GM21737 (cell line): ENCODE measurements at regions not wholly inside any gene's neighbourhood (a gene's known extent, or its start where the extent isn't known, plus 50 kb on each side); places are given as distances from the start of the nearest gene placed in this dataset.

Source experiments
- ATAC-seq: cut with Tn5 transposase; IDR thresholded peaks from one replicate; pipeline ENCODE4 v1.9.1; 2021; ENCODE audit warnings: mild to moderate bottlenecking, moderate library complexity; ENCODE audit not compliant: unreplicated experiment

DNA sequence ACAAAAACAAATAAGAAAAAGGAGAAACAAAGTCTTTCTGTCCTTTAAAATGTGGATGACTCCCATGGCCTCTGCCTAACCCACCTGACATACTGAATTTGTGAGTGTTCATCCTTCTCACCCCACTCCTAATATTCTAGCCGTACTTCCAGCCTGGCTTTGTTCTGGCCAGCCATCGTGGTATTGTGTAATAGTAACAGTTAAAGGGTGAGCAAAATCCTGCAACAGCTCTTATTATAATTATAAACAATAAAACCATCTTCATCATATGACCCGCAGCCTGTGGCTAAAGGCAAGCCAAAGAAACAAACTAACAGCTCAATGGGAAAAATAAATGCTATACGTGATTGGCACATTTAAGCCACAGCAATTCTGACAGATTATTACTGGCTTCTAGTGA lies 721.6 kb upstream of the TENM4 start:
- no peak for ATAC-seq

GRCh38 chr11:80157447-80157846 lies 716.6 kb upstream of the TENM4 start:
- ATAC-seq: no peak

- no peak for ATAC-seq
Measured at GRCh38 chr11:80156062-80156461, 715.2 kb upstream of the TENM4 start.

DNA sequence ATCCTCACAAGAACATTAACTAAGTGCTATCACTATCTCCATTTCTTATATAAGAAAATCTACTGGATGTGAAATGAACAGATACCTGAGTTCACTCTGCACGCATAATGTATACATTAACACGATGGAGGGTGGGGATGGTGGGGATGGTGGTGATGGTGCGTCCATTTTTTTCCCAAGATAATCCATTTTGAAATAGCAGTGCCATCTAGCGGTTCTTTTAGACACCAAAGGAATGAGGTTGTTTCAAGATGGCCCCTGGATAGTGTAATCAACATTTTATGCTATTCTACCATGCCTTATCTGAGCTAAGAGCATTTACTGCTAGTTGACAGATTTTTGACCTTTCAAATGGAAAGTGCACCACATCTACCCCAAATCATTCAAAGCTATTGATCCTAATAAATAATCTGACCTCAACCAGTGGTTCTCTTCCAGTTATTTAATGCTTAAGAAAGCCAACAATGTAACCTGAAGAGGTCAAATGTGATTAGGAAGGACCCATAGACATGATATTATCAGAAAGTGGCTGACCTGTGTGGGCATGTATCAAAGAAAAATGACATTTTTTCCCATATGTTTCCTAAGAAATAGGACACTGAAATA lies 714.7 kb upstream of the TENM4 start:
- no peak for ATAC-seq

- no peak for ATAC-seq
Measured at GRCh38 chr11:80146232-80146631, 705.4 kb upstream of the TENM4 start.

DNA sequence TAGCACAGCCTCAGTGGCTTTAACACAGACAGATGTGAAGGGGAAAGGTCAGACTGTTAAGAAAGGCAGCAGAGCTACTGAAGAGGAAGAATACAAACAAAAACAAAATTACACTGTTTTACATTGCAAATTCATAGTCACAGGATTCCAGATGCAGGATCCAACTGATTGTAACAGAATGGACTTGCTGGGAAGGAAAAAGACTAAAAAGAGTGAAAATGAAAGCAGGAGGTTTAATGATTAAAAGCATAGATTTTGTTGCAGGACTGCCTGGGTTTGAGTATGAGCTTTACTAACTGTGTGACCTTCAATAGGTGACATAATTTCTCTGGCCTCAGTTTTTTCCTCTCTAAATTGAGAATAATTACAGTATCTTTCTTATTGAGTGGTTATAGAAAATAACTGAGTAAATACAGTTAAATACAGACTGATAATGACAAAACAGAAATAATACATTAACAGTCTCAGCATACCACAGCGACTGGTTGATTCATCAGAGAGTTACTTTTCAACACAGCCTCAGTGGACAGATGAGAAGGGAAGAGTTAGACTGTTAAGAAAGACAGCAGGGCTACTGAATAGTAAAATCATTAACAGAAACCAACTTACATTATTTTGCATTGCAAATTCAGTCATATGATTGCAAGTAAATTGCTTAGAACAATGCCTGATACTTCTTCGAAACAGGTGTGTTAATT lies 704.2 kb upstream of the TENM4 start:
- ATAC-seq: no peak

DNA sequence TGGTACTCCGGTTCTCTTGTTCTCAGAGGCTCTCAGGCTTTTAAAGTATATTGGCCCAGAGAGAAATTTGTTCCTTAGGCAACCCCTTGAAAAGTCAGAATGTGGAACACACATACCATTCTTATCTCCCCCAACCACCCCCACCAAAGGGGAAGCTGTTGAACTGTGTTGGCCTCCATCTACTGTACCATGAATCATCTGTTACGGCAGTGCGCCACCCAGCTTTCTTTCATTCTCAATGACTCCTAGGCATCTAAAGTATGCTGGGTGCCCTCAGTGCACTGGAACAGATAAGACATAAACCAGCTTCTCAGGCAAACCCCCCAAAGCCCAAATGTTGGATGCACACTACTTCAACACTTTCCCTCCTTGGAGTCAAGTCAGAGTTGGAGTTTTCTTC lies 696.2 kb upstream of the TENM4 start:
- ATAC-seq: no peak

- no peak for ATAC-seq
Measured at GRCh38 chr11:80129396-80129795, 688.6 kb upstream of the TENM4 start.

DNA sequence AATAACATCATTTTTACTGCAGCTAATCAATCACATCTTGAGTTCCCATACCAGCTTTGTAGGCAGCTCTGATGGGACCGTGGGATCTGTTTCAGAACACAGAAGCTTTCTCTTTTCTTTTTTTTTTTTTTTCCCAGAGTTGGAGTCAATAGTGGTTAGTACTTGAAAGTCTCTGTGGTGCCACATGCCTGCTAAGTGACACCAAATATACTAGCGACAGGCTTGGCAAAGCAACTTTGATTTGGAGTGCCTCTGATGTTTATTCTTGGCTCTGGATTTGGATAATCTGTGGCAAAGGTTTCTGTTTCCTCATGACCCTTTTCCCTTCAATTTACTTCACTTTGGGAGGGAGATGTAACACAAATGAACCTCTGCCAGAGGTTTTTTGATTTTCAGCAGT lies 681.4 kb upstream of the TENM4 start:
- ATAC-seq: no peak

DNA sequence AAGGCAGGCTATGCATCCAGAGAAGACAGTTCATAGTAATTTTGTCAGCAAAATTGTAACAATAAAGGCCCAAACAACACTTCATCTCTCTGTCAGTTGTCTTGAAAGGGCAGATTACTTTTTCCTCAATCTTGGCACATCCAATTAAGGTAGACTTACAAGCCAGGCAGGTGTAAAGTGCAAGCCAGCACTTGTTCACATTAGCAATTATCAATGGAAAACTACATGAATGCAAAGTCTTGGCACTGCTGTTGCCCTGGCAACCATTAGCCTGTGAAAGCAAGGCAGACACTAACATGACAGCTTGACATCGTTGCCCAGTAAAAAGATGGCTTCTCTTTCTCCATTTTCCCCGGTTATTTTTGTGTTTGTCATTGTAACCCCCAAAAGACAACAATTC lies 677.2 kb upstream of the TENM4 start:
- ATAC-seq: no peak

DNA sequence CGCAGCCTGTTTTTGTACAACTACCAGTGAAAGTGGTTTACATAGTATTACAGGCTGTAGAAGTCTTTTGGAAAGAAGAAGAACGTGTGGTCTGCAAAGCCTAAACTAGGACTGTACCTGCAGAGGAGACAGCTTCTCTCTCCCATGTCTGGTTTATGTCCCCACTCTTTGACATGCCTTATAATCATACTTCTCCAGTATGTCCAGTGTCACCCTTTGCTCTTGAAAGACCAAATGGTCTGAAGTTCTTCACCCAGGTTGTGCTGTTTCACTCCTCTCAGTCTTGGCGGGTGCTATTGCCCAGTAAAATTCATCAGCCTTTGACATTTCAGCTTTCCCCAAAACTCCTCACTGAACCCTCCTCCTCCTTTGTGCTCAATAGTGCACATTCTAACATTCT lies 676.0 kb upstream of the TENM4 start:
- ATAC-seq: no peak

- no peak for ATAC-seq
Measured at GRCh38 chr11:80109652-80110051, 668.8 kb upstream of the TENM4 start.

DNA sequence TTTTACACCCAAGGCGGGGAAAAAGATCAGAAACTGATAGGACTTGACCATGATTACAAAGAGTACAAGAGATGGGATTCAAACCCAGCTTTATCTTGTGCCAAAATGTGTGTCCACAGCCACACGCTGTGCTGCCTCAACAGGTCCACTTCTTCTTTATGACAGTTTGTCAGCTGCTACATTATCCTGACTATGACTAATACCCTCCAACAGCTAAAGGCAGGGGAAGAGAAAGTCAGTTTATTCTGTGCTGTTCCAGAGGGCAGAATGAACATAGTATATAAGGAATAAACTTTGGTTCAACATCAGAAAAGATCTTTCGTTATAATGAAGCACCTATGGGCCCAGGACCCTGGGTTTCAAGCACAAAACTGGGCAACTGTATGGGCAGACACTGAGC lies 668.2 kb upstream of the TENM4 start:
- ATAC-seq: no peak

- ATAC-seq: no peak
Measured at GRCh38 chr11:80107415-80107814, 666.6 kb upstream of the TENM4 start.

GRCh38 chr11:80104191-80104590 lies 663.4 kb upstream of the TENM4 start:
- no peak for ATAC-seq

DNA sequence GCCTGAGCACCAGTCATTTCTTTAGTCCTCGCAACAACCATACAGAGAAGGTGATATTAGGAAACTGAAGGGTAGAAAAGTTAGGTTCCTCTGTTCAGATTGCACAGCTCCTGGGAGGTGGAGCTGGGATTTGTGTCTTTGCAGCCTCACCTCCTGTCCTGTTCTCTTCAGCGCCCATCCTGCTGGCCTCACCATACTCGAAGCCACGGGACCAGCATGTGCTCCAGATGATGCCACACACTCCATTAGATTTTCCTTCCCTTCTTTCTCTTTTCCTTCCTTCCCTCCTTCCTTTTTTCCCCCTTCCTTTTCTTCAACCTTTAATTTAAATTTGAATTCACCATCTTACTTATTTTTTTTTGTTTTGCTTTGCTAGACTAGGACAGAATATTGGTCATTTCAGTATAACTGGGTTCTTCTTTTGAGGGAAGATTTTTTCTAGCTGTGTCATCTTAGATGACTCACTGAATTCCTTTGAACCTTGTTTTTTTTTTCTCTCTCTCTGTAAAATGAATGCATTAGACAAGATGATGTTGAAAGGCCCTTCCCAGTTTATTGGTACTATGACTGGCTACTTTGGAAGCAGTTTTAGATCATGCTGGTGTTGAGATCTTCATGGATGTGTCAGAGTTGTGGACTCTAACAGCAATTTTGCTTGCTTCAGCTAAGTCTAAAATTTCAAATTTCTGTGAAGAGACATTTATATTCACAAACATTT lies 662.5 kb upstream of the TENM4 start:
- no peak for ATAC-seq

DNA sequence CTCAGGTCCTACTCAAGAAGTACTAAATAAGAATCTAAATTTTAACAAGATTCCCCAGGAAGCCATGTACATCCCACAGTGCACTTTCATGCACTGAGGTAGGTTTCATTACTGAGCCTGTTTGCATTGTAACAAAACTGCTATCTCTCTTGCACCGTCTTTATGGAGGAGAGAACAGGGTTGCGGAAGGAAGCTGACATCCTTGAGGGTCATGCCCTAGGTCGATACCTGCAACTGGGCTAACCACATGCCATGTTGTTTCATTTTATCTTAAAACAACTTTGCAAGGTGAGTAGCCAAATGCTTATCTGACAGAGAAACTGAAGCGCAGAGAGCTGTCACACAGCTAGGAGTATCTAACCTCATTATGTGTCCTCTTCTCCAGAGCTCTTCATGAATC lies 656.3 kb upstream of the TENM4 start:
- ATAC-seq: no peak

DNA sequence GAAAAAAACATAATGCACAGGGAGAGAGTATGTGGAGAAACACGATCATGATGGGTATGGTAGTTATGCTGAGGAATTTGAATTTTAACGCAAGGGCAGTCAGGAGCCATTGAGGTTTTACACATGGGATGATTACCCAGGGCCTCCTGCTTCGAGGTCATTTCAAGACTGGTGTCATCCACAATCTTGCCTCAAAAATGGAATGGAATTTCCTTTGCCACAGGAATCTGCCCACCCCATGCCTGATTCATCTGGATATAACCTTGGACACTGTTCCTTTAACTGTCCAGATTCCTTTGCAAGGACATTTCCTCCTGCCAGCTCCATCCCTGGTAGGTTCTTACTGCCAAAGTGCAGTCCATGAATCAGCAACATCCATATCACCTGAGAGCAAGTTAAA lies 655.9 kb upstream of the TENM4 start:
- no peak for ATAC-seq

DNA sequence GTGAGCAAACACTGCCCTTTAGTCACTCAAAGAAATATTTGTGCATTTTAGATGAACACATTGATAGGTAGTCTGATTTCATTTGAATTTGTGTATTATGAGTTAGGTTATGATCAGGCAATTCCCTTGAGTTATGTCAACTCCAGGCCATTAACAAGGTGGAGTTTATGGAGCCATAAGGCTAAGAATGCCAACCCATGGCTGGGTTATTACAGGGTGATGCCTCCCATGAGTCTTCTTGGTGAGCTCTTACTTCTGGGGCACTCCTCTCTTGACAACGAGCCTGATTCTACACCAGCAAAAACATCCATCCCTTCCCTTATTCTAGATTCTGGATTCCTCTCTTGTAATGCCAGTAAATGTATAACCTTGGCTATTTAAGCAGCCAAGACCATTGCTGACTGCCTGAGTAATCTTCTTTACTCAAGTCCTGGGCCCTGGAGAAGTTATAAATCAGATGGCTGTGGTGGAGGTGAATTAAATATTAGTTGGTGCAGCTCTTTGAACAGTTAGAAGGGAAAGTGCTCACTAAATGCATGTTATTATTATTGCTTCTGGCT lies 645.7 kb upstream of the TENM4 start:
- ATAC-seq: no peak

- no peak for ATAC-seq
Measured at GRCh38 chr11:80085563-80085962, 644.7 kb upstream of the TENM4 start.

- no peak for ATAC-seq
Measured at GRCh38 chr11:80084608-80085007, 643.8 kb upstream of the TENM4 start.

DNA sequence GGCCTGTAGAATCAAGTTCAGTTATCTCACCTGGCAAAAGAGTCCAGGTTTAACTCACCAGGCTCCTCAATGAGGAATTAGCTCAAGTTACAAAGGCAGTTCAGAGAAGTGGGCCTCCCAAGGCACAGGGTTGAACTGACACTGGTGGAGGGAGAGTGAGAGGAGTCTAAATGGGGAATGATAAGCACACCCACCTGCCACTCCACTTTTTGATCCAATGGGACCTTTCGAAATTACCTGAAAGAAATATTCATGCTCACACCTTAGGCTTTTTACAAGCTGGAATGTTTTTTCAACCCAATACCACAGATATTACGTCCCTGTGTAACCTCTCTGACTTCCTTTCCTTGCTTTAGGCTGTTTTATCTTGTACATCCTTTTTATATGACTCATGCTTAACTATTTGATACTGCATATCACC lies 642.7 kb upstream of the TENM4 start:
- no peak for ATAC-seq
